ENCODE measurements at regions not wholly inside any gene's neighbourhood (a gene's known extent, or its start where the extent isn't known, plus 50 kb on each side); places are given as distances from the start of the nearest gene placed in this dataset.

GRCh38 chr18:78396077-78396476 is 583.5 kb upstream of the SALL3 start:
- no peak for DNase-seq (ENCODE audit: low read depth)
- TF ChIP-seq, protein P1, sequence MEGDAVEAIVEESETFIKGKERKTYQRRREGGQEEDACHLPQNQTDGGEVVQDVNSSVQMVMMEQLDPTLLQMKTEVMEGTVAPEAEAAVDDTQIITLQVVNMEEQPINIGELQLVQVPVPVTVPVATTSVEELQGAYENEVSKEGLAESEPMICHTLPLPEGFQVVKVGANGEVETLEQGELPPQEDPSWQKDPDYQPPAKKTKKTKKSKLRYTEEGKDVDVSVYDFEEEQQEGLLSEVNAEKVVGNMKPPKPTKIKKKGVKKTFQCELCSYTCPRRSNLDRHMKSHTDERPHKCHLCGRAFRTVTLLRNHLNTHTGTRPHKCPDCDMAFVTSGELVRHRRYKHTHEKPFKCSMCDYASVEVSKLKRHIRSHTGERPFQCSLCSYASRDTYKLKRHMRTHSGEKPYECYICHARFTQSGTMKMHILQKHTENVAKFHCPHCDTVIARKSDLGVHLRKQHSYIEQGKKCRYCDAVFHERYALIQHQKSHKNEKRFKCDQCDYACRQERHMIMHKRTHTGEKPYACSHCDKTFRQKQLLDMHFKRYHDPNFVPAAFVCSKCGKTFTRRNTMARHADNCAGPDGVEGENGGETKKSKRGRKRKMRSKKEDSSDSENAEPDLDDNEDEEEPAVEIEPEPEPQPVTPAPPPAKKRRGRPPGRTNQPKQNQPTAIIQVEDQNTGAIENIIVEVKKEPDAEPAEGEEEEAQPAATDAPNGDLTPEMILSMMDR (IDR thresholded peaks at IDR 0.05; ENCODE audit: control insufficient read depth, insufficient read depth, low read depth, low read length, missing control alignments): no peak
- no peak overlapping the region for H3K4me3 ChIP-seq (ENCODE audit: control insufficient read depth, low read depth, low read length)

- no peak for DNase-seq (ENCODE audit: low read depth)
- no peak overlapping the region for H3K4me3 ChIP-seq (ENCODE audit: control insufficient read depth, low read depth, low read length)
- TF ChIP-seq, protein P1 (IDR thresholded peaks at IDR 0.05; ENCODE audit: control insufficient read depth, insufficient read depth, low read depth, low read length, missing control alignments): no peak
These were observed 582.9 kb upstream of the SALL3 start for GRCh38 chr18:78396756-78397155.

- no peak for DNase-seq (ENCODE audit: low read depth)
- TF ChIP-seq, protein P1 (IDR thresholded peaks at IDR 0.05; ENCODE audit: control insufficient read depth, insufficient read depth, low read depth, low read length, missing control alignments): no peak
- H3K4me3 ChIP-seq (ENCODE audit: control insufficient read depth, low read depth, low read length): no peak overlapping the region
These were observed 579.6 kb upstream of the SALL3 start for GRCh38 chr18:78399992-78400503.

- TF ChIP-seq, protein P1 (IDR thresholded peaks at IDR 0.05; ENCODE audit: control insufficient read depth, insufficient read depth, low read depth, low read length, missing control alignments): no peak
- no peak overlapping the region for H3K4me3 ChIP-seq (ENCODE audit: control insufficient read depth, low read depth, low read length)
- no peak for DNase-seq (ENCODE audit: low read depth)
These were observed 577.2 kb upstream of the SALL3 start for GRCh38 chr18:78402440-78402839.

GRCh38 chr18:78402966-78403365 is 576.7 kb upstream of the SALL3 start:
- no peak overlapping the region for H3K4me3 ChIP-seq (ENCODE audit: control insufficient read depth, low read depth, low read length)
- no peak for DNase-seq (ENCODE audit: low read depth)
- TF ChIP-seq, protein P1 (IDR thresholded peaks at IDR 0.05; ENCODE audit: control insufficient read depth, insufficient read depth, low read depth, low read length, missing control alignments): no peak

GRCh38 chr18:78403371-78403770 is 576.2 kb upstream of the SALL3 start:
- DNase-seq (ENCODE audit: low read depth): no peak
- H3K4me3 ChIP-seq (ENCODE audit: control insufficient read depth, low read depth, low read length): no peak overlapping the region
- TF ChIP-seq, protein P1 (IDR thresholded peaks at IDR 0.05; ENCODE audit: control insufficient read depth, insufficient read depth, low read depth, low read length, missing control alignments): no peak

- H3K4me3 ChIP-seq (ENCODE audit: control insufficient read depth, low read depth, low read length): no peak overlapping the region
- TF ChIP-seq, protein P1 (IDR thresholded peaks at IDR 0.05; ENCODE audit: control insufficient read depth, insufficient read depth, low read depth, low read length, missing control alignments): no peak
These were observed 573.9 kb upstream of the SALL3 start for GRCh38 chr18:78405763-78406162.

More at GRCh38 chr18:78405763-78406162, 573.9 kb upstream of the SALL3 start:
- DNase-seq (ENCODE audit: low read depth): no peak

All from AG09309 (cell line).